ENCODE measurements at regions not wholly inside any gene's neighbourhood (a gene's known extent, or its start where the extent isn't known, plus 50 kb on each side); places are given as distances from the start of the nearest gene placed in this dataset.

- TF ChIP-seq, protein P1, sequence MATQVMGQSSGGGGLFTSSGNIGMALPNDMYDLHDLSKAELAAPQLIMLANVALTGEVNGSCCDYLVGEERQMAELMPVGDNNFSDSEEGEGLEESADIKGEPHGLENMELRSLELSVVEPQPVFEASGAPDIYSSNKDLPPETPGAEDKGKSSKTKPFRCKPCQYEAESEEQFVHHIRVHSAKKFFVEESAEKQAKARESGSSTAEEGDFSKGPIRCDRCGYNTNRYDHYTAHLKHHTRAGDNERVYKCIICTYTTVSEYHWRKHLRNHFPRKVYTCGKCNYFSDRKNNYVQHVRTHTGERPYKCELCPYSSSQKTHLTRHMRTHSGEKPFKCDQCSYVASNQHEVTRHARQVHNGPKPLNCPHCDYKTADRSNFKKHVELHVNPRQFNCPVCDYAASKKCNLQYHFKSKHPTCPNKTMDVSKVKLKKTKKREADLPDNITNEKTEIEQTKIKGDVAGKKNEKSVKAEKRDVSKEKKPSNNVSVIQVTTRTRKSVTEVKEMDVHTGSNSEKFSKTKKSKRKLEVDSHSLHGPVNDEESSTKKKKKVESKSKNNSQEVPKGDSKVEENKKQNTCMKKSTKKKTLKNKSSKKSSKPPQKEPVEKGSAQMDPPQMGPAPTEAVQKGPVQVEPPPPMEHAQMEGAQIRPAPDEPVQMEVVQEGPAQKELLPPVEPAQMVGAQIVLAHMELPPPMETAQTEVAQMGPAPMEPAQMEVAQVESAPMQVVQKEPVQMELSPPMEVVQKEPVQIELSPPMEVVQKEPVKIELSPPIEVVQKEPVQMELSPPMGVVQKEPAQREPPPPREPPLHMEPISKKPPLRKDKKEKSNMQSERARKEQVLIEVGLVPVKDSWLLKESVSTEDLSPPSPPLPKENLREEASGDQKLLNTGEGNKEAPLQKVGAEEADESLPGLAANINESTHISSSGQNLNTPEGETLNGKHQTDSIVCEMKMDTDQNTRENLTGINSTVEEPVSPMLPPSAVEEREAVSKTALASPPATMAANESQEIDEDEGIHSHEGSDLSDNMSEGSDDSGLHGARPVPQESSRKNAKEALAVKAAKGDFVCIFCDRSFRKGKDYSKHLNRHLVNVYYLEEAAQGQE (IDR thresholded peaks at IDR 0.05; ENCODE audit: borderline replicate concordance), result no peak
- TF ChIP-seq MXI1 (conservative IDR thresholded peaks at IDR 0.05; ENCODE audit: poor library complexity, severe bottlenecking), result no peak
- no peak for TF ChIP-seq RAD21 (conservative IDR thresholded peaks at IDR 0.05)
- TF ChIP-seq TAF1 (IDR thresholded peaks at IDR 0.05; ENCODE audit: low read depth), result no peak
- TF ChIP-seq POLR2AphosphoS5 (IDR thresholded peaks at IDR 0.05), result no peak
- Histone ChIP-seq H3K36me3 (ENCODE audit: insufficient read depth, low read length) (no peaks in the 10 kb centered on the region), H3K9me2 (ENCODE audit: insufficient read depth, low read length) (no peaks in the 10 kb centered on the region), H3K4me3 (ENCODE audit: low read length) (no peak overlapping the region), H3K4me2 (ENCODE audit: low read length) (no peak overlapping the region), H3K79me2 (replicated peaks; ENCODE audit: insufficient read depth, low read length) (no peaks in the 10 kb centered on the region), H4K20me1 (ENCODE audit: insufficient read depth) (no peaks in the 10 kb centered on the region), H2AFZ (ENCODE audit: low read depth, low read length) (no peak overlapping the region), H3K27me3 (ENCODE audit: insufficient read depth, low read depth, low read length) (no peaks in the 10 kb centered on the region), H3K9me3 (ENCODE audit: low read length) (no peaks in the 10 kb centered on the region), H3K27ac (ENCODE audit: low read length) (no peak overlapping the region), H3F3A (ENCODE audit: insufficient read depth, low read length, poor library complexity, severe bottlenecking) (no peaks in the 10 kb centered on the region), H3K9ac (ENCODE audit: low read length) (no peak overlapping the region)
Observed at GRCh38 chr4:120466429-120466828, 399.8 kb upstream of the MAD2L1 start.

DNA sequence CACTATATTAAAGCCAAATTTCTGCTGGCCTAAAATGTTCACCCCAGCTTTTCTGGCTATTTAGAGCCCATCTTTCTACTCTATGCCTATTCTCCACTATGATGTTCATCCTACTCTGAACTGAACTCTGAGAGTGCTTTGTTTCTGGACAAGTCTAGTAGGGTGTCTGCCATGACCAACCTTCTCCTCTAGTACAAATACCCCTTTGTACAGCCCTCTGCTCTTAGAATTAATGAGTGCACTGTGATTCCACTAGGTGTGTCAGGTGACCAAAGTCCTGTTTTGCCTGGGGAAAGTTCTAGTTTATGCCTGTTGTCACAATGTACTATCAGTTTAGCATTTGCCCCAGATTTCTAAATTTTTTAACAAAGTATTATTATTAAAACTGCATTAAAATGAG, 388.1 kb upstream of the MAD2L1 start:
- no peak overlapping the region for H3K4me3 ChIP-seq (ENCODE audit: low read length)
- H2AFZ ChIP-seq (ENCODE audit: low read depth, low read length), result no peak overlapping the region

More for the DNA sequence above, 388.1 kb upstream of the MAD2L1 start:
- no peaks in the 10 kb centered on the region for H3K79me2 ChIP-seq (replicated peaks; ENCODE audit: insufficient read depth, low read length)
- H3K9me2 ChIP-seq (ENCODE audit: insufficient read depth, low read length), result no peaks in the 10 kb centered on the region
- no peaks in the 10 kb centered on the region for H3F3A ChIP-seq (ENCODE audit: insufficient read depth, low read length, poor library complexity, severe bottlenecking)
- H3K4me2 ChIP-seq (ENCODE audit: low read length), result no peak overlapping the region
- no peaks in the 10 kb centered on the region for H4K20me1 ChIP-seq (ENCODE audit: insufficient read depth)
- H3K9me3 ChIP-seq (ENCODE audit: low read length), result no peaks in the 10 kb centered on the region
- TF ChIP-seq RAD21 (conservative IDR thresholded peaks at IDR 0.05) (no peak), MXI1 (conservative IDR thresholded peaks at IDR 0.05; ENCODE audit: poor library complexity, severe bottlenecking) (no peak), TAF1 (IDR thresholded peaks at IDR 0.05; ENCODE audit: low read depth) (no peak), EP300 (conservative IDR thresholded peaks at IDR 0.05; ENCODE audit: poor library complexity, severe bottlenecking) (no peak), SMC3 (conservative IDR thresholded peaks at IDR 0.05; ENCODE audit: poor library complexity) (no peak)
- TF ChIP-seq, protein P2, sequence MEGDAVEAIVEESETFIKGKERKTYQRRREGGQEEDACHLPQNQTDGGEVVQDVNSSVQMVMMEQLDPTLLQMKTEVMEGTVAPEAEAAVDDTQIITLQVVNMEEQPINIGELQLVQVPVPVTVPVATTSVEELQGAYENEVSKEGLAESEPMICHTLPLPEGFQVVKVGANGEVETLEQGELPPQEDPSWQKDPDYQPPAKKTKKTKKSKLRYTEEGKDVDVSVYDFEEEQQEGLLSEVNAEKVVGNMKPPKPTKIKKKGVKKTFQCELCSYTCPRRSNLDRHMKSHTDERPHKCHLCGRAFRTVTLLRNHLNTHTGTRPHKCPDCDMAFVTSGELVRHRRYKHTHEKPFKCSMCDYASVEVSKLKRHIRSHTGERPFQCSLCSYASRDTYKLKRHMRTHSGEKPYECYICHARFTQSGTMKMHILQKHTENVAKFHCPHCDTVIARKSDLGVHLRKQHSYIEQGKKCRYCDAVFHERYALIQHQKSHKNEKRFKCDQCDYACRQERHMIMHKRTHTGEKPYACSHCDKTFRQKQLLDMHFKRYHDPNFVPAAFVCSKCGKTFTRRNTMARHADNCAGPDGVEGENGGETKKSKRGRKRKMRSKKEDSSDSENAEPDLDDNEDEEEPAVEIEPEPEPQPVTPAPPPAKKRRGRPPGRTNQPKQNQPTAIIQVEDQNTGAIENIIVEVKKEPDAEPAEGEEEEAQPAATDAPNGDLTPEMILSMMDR (IDR thresholded peaks at IDR 0.05; ENCODE audit: poor library complexity, severe bottlenecking), result no peak
- TF ChIP-seq, protein P1 (IDR thresholded peaks at IDR 0.05; ENCODE audit: borderline replicate concordance), result no peak
- H3K27ac ChIP-seq (ENCODE audit: low read length), result no peak overlapping the region
- no peaks in the 10 kb centered on the region for H3K36me3 ChIP-seq (ENCODE audit: insufficient read depth, low read length)
- no peak overlapping the region for H3K9ac ChIP-seq (ENCODE audit: low read length)
- H3K27me3 ChIP-seq (ENCODE audit: insufficient read depth, low read depth, low read length), result no peaks in the 10 kb centered on the region
